HG03025 (cell line): ENCODE measurements at regions not wholly inside any gene's neighbourhood (a gene's known extent, or its start where the extent isn't known, plus 50 kb on each side); places are given as distances from the start of the nearest gene placed in this dataset.
A peak's percentile ranks its signal among the peaks of the same experiment; 100 is the strongest.

Source experiments
- ATAC-seq: cut with Tn5 transposase; IDR thresholded peaks from one replicate; pipeline ENCODE4 v1.9.1; 2021; ENCODE audit warnings: mild to moderate bottlenecking, moderate library complexity; ENCODE audit not compliant: unreplicated experiment, low FRiP score

DNA sequence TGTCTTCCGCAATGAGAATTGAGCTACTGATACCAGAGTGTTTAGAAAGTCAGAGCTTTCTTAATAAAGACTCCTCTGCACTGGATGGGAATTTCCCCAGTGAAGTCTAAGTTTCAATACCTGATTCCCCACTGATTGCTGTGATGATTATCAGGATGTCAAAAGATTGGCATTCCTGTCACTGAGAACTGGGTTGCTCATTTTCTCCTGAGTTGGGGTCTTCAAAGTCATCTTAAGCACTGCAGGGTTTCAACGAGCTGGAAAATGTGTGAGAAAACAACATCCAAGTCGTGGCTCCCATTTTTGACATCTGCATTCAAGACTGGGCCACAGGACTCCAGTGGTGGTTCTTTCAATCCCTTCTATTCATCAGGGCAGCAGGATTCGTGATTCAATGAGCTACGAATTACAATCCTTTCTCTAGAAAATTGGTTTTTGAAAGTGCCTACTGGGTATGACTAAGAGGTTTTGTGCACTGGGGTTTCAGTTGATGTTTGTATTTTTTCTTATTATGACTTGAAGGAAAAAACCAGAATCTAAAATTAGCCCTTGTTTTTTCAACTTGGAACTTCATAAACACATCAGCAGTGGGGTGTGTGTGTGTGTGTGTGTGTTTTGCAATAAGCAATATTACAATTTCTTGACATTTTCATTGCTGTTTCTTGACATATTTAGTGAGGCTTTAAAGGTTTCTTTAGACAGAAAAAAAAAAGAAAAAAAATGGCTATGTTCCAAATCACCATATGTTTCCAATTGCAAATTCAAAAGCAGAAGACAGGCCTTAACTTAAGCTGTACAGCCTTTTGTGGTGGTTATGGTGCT, 233.0 kb downstream of the FAM76B start:
- peak; percentile 74 for ATAC-seq

DNA sequence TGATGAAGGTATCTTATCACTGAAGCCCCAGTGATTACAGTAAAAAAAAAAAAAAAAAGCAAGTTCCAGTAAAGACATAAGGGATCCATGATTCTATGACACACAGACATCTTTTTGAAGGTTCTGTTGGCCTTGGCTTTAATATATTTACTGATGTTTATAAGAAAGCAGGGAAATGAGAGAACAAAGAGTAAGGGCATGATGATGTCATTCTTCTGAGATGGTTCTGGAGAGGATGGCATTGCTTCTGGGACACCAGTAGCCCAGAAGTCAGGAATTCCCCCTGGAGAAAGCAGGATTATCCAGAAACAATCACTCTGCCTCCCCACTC, 233.6 kb downstream of the FAM76B start:
- ATAC-seq, result peak; percentile 3

DNA sequence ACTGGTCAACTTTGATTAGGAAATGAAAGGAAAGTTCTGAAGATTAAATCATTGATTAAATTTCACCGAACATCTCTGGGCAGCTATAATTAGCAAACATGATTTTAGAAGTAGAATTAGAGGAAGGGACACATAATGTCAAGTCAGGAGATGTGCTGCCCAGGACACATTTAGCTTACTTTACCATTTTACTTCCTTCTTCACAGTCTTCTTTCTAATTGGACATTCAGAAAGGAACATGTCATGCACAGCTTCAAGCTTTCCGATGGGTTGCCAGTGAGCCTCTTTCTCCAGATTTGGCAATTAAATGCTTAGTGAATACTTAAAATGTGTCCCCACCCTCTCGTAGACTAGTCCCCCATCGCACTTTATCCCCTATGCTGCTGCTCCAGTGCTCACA, 234.7 kb downstream of the FAM76B start:
- no peak for ATAC-seq

DNA sequence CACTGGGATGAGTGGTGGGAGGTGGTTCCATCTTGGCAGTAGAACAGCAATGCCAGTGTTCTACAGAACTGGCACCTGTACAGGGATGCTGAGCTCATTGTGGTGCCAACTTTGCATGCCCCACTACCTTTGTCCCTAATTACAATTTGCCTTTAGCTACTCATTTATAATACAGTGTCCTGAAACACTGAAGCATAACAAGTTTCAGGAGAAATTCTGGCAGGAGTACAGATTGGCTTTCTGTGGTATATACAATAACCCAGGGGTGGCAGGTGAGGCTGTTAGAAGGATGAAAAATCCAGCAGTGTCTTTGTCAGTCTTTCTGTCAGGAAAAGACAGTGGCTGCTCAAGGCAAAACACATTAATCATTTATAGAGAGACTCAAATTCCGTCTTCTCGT, 240.3 kb downstream of the FAM76B start:
- no peak for ATAC-seq

DNA sequence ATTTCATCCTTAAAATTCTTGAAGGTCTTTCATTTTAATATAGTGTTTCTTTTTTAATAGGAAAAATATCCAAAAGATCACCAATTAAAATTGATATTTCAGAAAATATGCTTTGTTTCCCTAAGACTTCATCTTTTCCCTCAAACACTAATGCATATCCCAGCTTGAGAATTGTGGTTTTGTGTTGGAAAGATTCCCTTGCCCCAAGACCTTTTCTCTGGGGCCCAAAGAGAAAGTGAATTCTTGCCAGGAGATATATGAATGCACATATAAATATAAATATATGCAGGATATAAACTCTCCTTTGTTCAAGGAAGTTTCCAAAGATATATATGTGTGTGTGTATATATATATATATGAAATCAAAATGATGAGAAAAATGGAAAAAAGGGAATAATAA, 241.2 kb downstream of the FAM76B start:
- no peak for ATAC-seq

DNA sequence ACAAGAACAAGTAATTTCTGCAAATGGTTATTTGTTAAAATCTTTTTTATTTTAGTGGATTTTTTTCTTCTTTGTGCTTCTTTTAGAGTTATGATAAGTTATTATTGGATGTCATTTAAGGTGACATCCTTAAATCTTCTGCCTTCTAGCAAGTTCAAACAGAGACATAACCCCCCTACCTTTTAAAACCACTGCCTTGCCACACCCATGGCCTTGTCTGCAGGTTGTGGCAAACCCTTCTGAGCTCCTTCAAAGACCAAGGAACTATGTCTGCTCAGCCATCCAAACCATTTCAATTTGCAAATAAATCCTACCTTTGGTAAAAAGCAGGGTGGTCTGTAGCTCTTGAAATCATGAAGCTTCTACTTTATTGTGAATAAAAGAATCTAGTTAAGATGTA, 241.6 kb downstream of the FAM76B start:
- no peak for ATAC-seq

DNA sequence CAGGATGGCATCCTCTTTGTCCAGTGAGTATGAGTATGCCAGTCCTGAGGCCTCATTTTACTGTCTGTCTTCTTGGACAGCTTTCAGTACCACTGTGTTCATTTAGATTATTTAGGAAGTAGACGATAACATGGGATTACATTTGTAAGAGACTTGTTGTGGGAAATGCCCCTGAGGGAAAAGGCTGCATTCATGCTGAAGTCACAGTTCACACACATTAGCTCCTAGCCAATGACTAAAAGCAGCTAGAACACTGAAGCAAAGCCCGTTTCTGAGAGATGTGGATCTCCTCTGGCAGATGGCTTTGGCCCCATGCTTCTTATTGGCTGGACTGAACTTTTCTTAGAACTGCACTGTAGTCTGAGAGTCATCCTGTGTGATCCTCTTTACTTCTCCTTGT, 242.4 kb downstream of the FAM76B start:
- no peak for ATAC-seq

DNA sequence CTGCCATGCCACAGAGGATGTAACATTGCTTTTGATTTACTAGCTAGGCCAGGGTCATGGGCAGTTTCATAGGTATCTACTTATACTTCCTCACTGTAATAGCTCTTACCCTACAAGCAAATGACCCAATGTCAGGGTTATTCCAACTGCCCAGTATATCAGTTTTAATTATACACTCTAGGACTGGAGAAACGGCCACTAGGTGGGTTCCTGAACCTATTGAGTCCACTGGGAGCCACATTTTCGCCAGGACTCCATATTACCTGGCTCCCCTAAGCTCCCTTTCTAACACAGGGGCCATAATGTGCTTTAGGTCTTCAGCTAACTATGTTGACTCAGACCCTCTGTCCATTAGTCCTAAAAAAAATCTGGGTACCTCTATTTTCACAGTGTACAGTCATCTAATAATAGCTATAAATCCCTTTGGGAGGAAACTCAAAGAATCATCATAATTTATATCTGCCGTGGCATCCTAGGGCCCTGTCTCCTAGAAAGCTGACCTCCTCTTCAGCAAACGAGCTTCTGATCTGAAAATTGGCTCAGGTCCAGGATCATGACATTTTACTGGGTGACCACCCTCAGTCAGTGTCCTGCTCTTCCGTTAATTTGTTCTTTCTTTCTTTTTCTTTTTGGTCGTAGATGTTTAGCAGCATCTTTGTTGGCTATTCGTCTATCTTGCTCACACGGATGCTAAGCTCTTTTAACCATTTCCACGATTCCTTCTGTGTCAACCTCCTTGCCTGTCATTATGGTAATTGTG, 244.3 kb downstream of the FAM76B start:
- ATAC-seq, result no peak

DNA sequence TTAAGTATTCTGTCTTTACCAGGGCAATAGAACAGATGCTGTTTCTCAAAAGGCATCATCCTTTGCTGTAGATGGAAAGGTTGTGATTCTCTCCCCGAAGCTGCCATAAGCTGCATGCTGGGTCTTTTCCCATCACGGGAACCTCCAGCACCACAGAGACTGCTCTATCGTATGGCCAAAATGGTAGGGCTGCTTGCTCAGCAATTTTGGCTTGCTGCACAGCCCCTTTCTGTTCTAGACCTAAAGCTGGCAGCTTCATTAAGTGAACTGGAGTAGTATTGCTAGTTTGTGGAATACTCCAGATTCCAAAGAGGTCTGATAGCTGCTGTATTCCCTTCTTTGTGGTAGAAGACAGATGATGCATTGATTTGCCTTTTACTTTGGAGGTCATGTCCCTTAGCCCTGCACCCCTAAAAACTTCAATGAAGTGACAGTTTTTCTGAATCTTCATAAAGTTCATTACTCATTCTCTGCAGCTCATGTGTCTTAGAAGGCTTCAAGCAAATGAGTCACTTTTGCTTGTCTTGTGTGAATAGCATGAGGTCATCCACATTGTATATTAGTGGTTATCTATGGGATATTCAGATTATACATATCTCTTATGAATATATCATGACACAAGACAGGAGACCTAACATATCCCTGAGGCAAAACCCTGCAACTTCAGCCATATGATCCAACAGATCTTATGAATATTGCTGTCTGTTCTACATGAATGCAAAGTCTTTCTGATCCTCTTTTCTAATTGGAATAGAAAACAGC, 245.3 kb downstream of the FAM76B start:
- no peak for ATAC-seq

DNA sequence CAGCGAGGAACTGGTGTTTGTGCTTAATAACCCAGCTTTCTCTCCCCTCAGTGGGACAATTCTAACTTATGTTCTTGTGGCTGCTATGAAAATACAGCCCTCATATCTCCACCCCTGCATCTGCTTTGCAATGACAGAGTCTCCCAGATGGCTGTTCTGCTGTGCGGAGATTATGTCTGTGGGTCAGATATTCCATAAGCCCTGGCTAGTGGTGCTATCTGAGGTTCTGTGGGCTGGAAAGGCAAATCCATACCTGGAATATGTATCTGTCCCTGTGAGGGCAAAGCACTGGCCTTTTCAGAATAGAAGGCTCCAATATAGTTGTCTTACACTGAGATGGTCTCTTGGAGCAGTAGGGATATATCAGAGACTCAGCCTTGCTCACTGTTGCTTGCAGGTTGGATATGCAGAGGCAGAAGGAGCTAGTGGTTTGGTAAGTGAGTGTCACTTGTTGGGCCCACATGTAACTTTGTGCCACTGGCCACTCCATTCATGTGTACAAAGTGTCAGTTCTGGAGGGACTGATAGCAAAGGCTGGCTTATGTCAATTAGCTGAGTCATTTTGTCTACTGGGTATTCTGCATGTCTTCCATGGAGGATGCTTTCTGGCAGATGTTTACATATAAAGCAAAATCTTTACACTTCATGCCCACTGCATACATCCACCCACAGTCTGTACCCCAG, 246.6 kb downstream of the FAM76B start:
- ATAC-seq, result no peak

DNA sequence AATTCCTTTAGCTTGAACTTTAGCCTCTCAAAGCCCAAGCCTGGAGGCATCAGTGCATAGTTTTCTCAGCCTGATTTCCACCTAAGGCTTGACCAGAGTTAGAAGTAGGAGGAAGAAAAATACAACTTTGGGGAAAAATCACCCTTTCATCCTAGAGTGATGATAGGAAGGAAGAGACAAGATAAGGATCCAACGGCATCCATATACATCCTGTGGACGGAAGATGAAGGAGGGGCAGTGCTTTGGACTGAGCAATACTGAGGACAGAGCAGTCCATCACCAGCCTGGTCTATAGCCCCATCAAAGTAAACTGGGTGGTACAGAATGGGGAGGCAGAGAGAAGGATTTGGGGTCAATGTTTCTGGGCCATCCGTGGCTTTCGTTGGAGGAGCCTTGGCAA, 247.9 kb downstream of the FAM76B start:
- no peak for ATAC-seq

DNA sequence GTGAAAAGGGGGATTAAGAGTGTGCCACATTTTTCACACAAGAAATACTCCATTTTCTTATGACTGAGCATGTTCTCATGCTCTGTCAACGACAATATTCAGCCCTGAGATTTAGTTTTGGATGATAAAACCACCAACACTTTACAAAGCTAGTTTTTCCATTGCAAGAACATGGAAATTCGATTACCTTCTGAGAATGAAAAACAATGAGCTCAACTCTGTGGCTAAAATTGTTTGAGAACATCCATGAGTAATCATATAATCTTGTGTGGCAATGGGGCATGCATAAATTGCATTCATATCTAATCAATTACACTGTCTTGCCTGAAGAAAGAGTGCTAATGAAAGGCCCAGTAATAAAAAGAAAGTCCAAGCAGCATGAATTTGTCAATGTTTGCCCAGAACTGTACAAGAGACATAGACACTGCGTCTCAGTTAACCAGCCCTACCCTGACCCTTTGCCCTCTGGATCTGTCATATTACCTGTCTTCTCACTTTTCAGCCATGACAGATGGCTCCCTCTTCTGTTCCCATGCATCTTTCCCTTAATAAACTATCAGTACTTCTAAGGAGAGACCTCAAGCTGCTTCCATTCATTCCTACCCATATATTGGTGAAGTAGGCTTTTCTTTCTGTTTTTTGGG, 253.4 kb downstream of the FAM76B start:
- no peak for ATAC-seq

DNA sequence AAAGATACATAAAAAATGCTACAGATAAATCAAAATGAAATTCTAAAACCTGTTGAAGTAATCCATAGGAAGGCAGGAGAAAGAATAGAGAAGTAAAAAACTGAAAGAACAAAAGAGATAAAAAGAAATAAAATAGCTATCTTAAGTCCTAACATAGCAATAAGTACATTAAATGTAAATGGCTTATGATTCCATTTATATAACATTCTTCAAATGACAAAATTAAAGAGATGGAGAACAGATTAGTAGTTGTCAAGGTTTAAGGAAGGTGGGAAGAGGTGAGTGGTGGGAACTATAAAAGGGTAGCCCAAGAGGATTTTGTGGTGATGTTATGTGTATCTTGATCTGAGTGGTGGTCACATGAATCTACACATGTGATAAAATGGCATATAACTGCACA, 254.8 kb downstream of the FAM76B start:
- no peak for ATAC-seq

DNA sequence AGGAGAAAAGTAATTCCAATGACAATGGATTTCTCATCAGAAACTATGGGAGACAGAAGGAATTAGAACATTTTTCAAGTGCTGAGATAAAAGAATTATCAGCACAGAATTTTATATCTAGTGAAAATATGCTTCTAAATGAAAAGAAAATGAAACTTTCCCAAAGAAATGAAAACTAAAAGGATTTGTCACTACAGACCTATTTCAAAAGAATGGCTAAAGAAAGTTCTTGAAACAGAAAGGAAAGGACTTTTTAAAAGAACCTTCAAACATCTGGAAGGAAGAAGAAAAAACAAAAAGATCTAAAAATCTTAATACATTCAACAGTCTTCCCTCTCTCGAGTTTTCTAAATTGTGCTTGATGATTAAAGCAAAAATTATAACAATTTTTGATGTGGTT, 255.4 kb downstream of the FAM76B start:
- no peak for ATAC-seq

DNA sequence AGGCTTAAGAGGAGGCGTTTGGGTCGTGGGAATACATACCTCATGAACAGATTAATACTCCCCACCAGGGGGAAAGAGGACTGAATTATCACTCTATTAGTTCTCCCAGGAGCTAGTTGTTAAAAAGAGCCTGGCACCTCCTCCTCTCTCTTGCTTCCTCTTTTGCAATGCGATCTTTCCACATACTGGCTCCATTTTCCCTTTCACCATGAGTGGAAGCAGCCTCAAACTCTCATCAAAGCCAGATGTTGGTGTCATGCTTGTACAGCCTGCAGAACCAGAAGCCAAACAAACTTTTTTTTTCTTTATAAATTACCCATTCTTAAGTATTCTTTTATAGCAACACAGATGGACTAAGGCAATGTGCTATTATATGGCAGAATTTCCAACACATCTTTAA, 258.5 kb downstream of the FAM76B start:
- ATAC-seq, result no peak

DNA sequence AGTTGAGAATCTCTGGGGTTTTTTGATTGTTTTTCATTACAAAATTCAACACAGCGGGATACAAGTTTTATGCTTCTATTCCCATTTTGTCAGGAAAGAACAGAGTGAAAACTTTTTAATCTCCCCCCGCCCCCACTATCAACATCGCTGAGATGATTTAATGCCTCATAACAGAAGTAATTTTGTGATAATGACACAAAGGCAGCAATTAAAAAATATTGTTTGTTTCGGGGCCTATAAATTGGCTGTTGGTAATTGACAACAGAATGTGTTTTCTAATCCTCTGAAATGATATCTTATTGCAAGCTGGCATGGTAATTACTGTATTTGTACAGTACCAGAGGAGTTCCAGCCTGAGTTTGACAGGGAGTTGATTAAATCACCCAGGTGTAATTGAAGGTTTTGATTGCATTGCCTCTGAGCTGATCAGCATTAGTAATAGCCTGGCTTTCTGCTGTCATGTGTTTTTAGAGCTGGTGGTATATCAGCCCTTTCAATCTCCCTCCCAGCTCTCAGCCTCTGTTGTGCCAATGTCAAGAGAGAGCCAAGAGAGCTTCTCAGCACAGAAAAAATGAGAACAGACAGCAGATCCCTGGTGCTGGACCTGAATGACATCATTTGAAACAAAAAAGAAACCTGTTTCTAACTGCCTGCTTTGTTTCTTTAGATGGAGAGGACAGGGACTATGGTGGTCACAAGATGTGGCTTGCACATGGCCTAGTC, 265.1 kb downstream of the FAM76B start:
- ATAC-seq, result no peak

DNA sequence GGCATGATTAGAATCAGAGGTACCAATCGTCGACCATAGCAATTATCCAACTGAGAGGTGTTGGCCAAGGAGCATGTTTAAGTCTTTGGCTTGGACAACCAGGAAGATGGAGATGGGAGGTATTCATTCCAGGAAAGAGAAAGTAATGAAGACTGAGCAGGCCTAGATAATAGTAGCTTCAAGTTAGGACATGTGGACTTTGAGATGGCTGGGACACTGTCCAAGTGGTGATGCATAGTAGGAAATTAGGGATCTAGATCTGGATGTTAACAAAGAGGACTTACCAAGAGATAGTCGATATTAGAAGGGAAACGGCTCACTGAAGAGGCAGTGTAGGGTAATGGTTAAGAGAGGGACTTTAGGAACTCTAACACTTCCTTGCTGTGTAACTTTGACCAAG, 266.7 kb downstream of the FAM76B start:
- ATAC-seq, result no peak

DNA sequence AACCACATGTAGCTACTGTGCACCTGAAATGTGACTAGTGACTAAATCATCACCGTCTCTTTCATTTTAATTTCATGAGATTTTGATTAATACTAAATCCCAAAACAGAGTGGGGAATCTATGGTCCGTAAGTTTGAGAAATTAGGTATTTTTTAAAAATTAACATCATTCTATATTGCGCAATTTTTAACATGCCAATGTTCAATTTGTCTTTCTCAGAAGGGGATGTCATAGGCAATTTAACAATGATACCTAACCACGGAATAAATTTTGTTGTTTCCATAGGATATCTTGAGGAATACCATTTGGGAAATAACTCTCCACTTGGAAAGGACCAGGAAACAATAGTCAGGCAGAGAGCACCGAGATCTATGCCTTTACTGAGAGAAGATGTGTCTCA, 267.7 kb downstream of the FAM76B start:
- no peak for ATAC-seq

DNA sequence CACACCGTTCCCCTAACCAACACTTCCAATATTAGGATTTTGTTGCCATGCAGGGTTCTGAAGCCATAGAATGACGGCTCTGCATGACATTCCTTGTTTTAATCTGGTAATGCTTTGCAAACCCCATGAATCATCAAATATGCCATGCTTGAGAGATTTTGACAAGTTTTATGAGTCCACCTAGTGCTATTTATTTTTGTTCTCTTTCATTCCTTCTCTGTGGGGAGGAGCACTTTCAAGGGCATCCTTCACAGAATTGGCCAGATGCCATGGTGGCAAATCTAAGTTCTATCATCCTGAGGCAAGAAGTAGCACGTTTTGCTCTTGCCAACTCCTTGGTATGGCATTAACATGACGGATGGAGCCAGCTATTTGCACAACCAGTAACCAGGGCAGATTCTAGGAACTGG, 268.4 kb downstream of the FAM76B start:
- ATAC-seq, result no peak
